Activated CD4-positive, alpha-beta T cell treated with anti-CD3 and anti-CD28 coated beads for 48 hours (primary cell): ENCODE measurements at regions not wholly inside any gene's neighbourhood (a gene's known extent, or its start where the extent isn't known, plus 50 kb on each side); places are given as distances from the start of the nearest gene placed in this dataset.
"Not testable (repeated sequence)": the region's sequence is repeated elsewhere in the genome, so short reads cannot be mapped to it uniquely, and the experiment has no call there.

Source experiments
- DNase-seq: peaks from one replicate; pipeline ENCODE4 v3.0.0-alpha.2; 2020

- DNase-seq = not testable (repeated sequence)
Measured at GRCh38 chr18:6572192-6572591, 157.3 kb upstream of the ARHGAP28 start.

GRCh38 chr18:6574631-6575030 is 154.9 kb upstream of the ARHGAP28 start:
- DNase-seq = no peak

DNA sequence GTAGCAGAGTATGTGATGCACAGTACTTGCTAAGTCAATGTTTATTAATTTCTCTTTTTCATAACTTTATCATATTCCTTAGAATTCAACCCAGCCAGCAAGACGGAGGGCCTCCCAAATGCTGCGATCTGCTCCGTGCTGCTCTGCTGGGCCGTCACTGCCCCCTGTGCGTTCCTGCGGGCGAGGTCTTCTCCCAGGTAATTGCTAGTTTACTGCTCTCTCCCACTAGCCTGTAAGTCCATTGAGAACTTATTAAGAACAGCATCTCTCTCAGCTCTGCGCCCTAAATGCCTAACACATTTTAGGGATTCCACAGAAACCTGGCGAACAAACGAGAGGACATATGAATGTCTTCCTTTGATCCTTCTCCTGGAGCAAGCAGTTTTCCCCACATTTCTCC is 153.6 kb upstream of the ARHGAP28 start:
- no peak for DNase-seq

GRCh38 chr18:6576718-6577375 is 152.7 kb upstream of the ARHGAP28 start:
- no peak for DNase-seq

DNA sequence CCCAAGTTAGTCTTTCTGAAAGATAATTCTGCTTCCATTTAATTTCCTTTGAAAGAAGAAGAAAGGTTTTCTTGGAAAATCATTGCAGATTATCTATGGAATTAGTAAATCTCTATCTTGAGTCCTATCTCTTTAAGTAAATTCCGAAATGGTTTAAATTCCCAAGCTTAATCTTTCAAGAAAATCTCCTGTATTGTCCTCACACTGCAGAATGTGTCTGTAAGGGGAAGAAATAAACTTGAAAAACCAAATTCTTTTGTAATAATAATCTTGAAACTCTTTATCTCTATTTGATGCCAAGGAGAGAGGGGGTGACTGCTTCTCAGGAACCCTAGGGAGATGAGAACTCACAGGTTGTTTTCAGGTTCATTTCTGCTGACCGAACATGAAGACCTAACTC is 150.8 kb upstream of the ARHGAP28 start:
- no peak for DNase-seq

- no peak for DNase-seq
Measured at GRCh38 chr18:6579486-6579885, 150.0 kb upstream of the ARHGAP28 start.

DNA sequence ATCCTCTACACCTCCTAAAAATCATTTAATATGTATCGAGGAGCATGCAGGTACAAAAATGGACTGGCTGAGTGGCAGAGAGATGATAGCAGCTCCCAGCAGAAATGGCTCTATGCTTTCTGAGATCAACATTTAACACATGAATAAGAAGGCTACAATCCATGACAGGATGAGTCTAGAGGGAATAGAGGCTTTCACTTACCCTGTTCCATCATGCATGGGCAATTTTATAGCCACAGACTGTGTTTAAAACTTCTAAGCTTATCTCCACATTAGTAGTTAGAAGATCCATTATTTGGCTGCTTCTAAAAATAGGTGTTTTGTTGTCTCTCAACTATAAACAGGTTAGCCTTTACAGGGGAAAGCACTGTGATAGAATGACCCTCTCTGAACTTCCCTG is 149.1 kb upstream of the ARHGAP28 start:
- DNase-seq = no peak

DNA sequence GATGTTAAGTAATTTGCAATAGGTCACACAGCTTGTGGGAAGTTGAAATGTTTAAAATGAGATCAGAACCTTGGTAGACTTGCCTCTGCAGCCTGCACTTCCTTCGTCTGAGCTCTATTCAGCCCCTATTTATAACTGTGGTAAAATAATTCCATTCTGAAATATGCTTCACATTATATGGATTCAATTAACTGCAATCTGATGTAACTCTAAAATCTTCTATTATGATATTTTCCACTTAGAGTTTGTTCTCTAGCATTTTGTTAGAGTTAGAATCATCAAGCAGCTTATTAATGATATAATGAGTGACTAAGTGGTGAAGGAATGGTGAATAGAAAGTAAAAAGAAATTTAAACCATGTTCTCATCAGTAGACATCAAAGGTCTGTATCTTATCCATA is 139.6 kb upstream of the ARHGAP28 start:
- DNase-seq = no peak

DNA sequence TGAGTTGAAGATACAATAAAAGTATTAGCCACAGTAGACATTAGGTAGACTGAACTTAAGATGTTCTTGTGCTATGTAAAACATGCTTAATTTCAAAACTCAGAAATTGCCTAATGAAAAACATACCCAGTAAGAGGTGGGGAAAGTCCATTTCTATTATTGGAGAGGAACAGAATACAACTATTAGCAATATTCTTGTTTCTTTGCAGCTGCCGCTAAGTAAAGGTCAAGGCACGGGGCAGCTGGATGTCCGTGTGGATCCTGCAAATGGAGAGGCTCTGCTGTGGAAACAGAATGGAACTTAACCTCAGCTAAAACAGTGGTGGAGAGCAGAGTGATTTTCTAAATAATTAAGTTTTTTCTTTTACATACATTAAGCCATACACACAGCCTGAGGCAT is 139.2 kb upstream of the ARHGAP28 start:
- no peak for DNase-seq

DNA sequence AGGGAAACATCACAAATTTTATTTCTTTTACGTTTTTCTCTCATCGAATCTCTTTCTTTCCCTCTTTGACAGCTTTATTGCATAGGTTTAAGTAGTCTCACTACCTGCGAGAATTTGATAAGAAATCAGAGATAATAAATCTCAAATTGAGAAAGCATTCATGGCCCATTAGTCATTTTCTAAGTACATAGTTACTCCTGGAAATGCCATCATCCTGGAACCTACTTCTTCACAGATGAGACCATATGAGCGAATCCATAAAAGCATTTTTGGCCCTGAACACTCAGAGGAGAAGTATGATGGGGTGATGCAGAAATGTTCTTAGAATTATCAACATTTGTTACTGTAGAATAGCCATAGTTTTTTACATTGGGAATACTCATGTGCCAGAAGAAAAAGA is 138.0 kb upstream of the ARHGAP28 start:
- DNase-seq = no peak

GRCh38 chr18:6592522-6592921 is 137.0 kb upstream of the ARHGAP28 start:
- no peak for DNase-seq

DNA sequence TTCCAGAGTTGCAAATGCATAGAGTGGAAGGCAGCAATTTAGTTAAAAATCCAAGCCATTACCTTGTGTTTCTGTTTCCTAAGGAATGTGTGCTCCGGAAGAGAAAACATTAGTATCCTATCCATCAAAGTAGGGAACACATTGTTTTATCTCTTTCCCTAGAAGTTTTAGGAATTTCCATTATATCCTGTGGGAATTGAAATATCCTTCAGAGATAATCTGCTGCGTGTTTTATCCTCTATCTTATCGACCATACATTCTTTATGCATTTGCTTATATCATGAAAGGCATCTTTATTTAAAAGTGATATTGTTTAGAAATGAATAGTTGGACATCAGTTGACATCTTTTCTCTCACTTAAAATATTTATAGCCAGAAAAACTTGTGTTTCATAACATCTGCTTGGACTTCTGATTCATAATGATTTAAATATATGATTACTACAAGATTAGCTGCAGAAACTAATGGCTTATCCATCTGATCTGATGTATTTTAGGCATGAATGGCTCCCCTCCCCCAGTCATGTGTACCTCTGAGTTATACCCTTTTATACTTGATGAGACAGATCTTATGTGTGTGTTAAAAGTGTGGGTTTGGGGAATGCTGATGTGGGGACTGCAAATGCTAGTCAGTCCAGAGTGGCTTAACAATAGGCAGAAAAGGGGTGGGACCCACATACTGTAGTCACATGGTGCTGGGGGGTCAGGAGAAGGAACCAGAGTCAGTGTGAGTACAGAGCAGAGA is 136.2 kb upstream of the ARHGAP28 start:
- no peak for DNase-seq

GRCh38 chr18:6595666-6596065 is 133.8 kb upstream of the ARHGAP28 start:
- no peak for DNase-seq

GRCh38 chr18:6598657-6599056 is 130.9 kb upstream of the ARHGAP28 start:
- DNase-seq = no peak

GRCh38 chr18:6600667-6601167 is 128.8 kb upstream of the ARHGAP28 start:
- DNase-seq = no peak

DNA sequence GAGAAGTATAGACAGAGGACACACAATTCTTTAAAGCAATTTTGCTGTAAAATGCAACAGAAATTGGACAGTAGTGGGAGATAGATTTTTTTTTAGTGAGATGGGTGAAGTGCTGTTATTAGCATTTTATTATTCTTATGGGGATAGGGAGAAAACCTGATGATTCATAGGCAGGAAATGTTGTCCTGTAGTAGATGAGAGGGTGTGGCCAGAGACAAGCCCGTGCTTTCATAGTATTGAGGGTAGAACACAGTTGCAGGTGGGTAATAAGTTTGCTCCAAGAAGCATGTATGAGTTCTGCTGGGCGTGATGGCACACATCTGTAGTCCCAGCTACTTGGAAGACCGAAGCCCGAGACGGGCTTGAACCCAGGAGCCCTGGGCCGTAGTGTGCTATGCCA is 128.3 kb upstream of the ARHGAP28 start:
- no peak for DNase-seq

DNA sequence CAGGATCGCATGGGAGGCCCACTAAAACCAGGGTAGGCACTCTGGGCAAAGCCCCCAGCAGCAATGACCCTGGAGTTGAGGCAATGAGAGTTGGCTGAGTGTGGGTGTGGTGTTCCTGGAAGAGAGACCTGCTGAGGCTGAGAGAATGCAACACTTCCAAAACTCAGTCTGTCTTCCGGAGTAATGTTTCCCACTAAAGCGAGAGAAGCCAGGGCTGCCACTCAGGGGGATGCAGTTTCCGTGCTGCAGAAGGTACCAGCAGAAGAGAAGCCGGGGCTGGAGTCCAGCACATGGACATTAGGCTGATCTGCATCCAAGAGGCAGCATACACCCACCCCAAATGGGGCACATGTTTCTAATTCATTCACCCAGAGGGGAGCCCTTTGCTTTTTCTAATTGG is 127.2 kb upstream of the ARHGAP28 start:
- DNase-seq = no peak

DNA sequence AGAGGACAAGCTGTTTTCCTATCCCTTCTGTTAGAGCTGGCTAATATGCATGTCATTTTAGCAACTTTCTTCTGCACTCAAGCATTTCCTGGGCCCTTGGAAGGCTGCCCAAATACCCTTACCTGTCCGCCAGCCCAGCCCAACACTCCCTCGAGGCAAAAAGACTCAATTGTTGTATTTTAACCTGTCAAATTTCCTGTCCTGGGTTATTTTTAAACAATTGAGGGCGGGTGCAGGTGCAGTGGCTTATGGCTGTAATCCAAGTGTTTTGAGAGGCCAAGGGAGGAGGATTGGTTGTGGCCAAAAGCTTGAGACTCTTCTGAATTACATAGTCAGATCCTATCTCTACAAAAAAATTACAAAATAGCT is 125.0 kb upstream of the ARHGAP28 start:
- no peak for DNase-seq

- DNase-seq = no peak
Measured at GRCh38 chr18:6605115-6605869, 124.2 kb upstream of the ARHGAP28 start.

DNA sequence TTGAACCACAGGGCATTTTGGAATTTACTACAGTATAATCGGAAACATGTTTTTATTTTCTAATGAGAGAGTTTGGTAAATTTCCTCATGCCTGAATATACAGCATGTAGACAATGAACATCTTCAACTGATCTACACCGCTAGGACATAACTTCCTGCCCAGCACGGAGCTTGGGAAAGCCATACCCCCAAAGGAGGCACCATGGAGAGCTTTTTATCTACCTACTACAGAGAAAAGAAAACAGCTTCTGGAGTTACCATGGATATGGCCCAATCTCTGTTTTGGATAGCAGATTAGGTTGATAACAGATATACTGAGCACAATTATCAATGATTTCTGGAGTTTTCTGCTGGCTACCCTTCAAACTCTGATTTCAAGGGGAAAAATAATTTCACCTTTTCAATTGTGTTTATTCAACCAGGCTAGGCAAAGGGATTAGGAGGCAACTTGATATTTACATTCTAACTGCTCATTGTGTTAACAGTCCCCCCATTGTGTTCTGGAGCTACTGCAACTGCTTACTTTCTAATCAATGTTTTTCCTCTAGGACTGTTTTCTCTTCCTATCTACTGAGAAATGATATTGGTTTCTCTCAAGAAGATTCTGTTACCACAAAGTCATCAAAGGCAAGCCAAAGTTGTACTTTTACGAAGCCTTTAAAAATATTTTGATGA is 123.0 kb upstream of the ARHGAP28 start:
- no peak for DNase-seq

GRCh38 chr18:6607343-6607742 is 122.2 kb upstream of the ARHGAP28 start:
- no peak for DNase-seq

GRCh38 chr18:6609666-6610264 is 119.8 kb upstream of the ARHGAP28 start:
- no peak for DNase-seq

DNA sequence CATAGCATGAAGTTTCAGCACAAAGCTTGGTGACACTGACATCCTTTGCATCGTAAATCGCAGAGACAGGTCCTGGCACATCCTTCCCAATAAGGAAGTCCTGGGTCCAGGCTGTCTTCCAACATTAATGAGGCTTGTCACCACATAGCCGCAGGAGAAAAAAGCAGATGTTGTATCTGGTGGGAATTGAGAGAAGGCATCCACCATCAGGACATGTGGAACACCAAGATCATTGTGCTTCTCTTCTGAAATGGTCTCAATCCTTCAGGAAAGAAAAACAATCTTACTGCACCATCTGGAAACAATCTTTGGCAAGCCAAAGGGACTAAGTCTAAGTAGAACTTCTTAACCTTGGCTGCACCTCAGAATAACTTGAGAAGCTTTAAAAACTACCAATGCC is 119.0 kb upstream of the ARHGAP28 start:
- DNase-seq = no peak
